Neural crest cell (in vitro differentiated cells): ENCODE measurements at regions not wholly inside any gene's neighbourhood (a gene's known extent, or its start where the extent isn't known, plus 50 kb on each side); places are given as distances from the start of the nearest gene placed in this dataset.

Experiments used
- DNase-seq: peaks from one replicate; pipeline ENCODE4 v3.0.0; 2021; ENCODE audit warnings: low read depth, mixed read lengths, low spot score
- H3K27ac Mint-ChIP-seq: one replicate; pipeline ENCODE4 v1.8.0; 2021; ENCODE audit warnings: mild to moderate bottlenecking, mixed read lengths; ENCODE audit not compliant: unreplicated experiment
- H3K27me3 Mint-ChIP-seq: 2 replicates; pipeline ENCODE4 v1.8.0; 2021; ENCODE audit warnings: low read depth, mild to moderate bottlenecking, mixed read lengths
- H3K36me3 Mint-ChIP-seq: 2 replicates; pipeline ENCODE4 v1.8.0; 2021; ENCODE audit warnings: low read depth, mild to moderate bottlenecking, mixed read lengths
- H3K4me1 Mint-ChIP-seq: 2 replicates; pipeline ENCODE4 v1.8.0; 2021; ENCODE audit warnings: mixed read lengths
- H3K4me3 Mint-ChIP-seq: one replicate; pipeline ENCODE4 v1.8.0; 2021; ENCODE audit warnings: mild to moderate bottlenecking, mixed read lengths
- H3K9me3 Mint-ChIP-seq: 2 replicates; pipeline ENCODE4 v1.8.0; 2021; ENCODE audit warnings: mixed read lengths
- CTCF ChIP-seq: fragments of 200-600 bp; sonication (generic); conservative IDR thresholded peaks from 2 replicates; pipeline ENCODE4 v1.5.0; 2021; ENCODE audit warnings: antibody characterized with exemption, mild to moderate bottlenecking

- DNase-seq: no peak
- Mint-ChIP-seq H3K9me3 (peaks cover 17% of the 10 kb centered on the region), H3K4me1 (peaks cover 9% of the 10 kb centered on the region), H3K27ac (no peak overlapping the region), H3K4me3 (no peak overlapping the region), H3K36me3 (peaks cover 9% of the 10 kb centered on the region), H3K27me3 (peaks cover 26% of the 10 kb centered on the region)
- no peak for TF ChIP-seq CTCF
Observed at GRCh38 chr19:33900817-33901216, 104.1 kb downstream of the KCTD15 start.

GRCh38 chr19:33902395-33902794 lies 105.7 kb downstream of the KCTD15 start:
- peaks cover 17% of the 10 kb centered on the region for H3K9me3 Mint-ChIP-seq
- peaks cover 14% of the 10 kb centered on the region for H3K4me1 Mint-ChIP-seq
- no peak for DNase-seq
- H3K4me3 Mint-ChIP-seq: no peak overlapping the region
- H3K36me3 Mint-ChIP-seq: peaks cover 9% of the 10 kb centered on the region
- H3K27ac Mint-ChIP-seq: no peak overlapping the region
- H3K27me3 Mint-ChIP-seq: peaks cover 34% of the 10 kb centered on the region
- TF ChIP-seq CTCF: no peak

- H3K27me3 Mint-ChIP-seq: peaks cover 39% of the 10 kb centered on the region
- TF ChIP-seq CTCF: no peak
- no peak overlapping the region for H3K27ac Mint-ChIP-seq
- H3K4me3 Mint-ChIP-seq: no peak overlapping the region
- H3K36me3 Mint-ChIP-seq: peaks cover 6% of the 10 kb centered on the region
- H3K4me1 Mint-ChIP-seq: peaks cover 15% of the 10 kb centered on the region
- DNase-seq: no peak
- H3K9me3 Mint-ChIP-seq: peaks cover 15% of the 10 kb centered on the region
Observed at GRCh38 chr19:33902802-33903488, 106.3 kb downstream of the KCTD15 start.

GRCh38 chr19:33903489-33903850 lies 106.8 kb downstream of the KCTD15 start:
- no peak for DNase-seq
- H3K4me3 Mint-ChIP-seq: no peak overlapping the region
- H3K27me3 Mint-ChIP-seq: peaks cover 44% of the 10 kb centered on the region
- peaks cover under 1% of the 10 kb centered on the region for H3K36me3 Mint-ChIP-seq
- no peak for TF ChIP-seq CTCF
- peaks cover 15% of the 10 kb centered on the region for H3K4me1 Mint-ChIP-seq
- H3K27ac Mint-ChIP-seq: no peak overlapping the region
- H3K9me3 Mint-ChIP-seq: peaks cover 10% of the 10 kb centered on the region

GRCh38 chr19:33904681-33905080 lies 108.0 kb downstream of the KCTD15 start:
- Mint-ChIP-seq H3K27me3 (peaks cover 54% of the 10 kb centered on the region), H3K4me3 (peak overlapping the region; percentile 87), H3K4me1 (peaks cover 15% of the 10 kb centered on the region), H3K36me3 (no peaks in the 10 kb centered on the region), H3K27ac (no peak overlapping the region), H3K9me3 (peaks cover 4% of the 10 kb centered on the region)
- DNase-seq: no peak
- TF ChIP-seq CTCF: no peak
